PFSK-1 (cell line): ENCODE measurements at regions not wholly inside any gene's neighbourhood (a gene's known extent, or its start where the extent isn't known, plus 50 kb on each side); places are given as distances from the start of the nearest gene placed in this dataset.

Experiments used
- FOXP2 ChIP-seq: optimal IDR thresholded peaks from 2 replicates; pipeline ENCODE3; 2011; ENCODE audit warnings: borderline replicate concordance, control low read depth, inconsistent platforms; ENCODE audit not compliant: insufficient read depth; ENCODE audit errors: extremely low read length, extremely low read depth
- POLR2AphosphoS5 ChIP-seq: IDR thresholded peaks from 2 replicates; pipeline ENCODE4 v1.6.1; 2012; ENCODE audit warnings: low read depth, mild to moderate bottlenecking, control low read depth, low read length, moderate library complexity
- REST ChIP-seq, 2 experiments: IDR thresholded peaks; 2 replicates each; pipeline versions ENCODE4 v1.6.1 to v1.8.0; 2011 to 2012; ENCODE audit warnings: low read depth in 2 of 2, low read length in 2 of 2, control low read depth in 1 of 2, inconsistent platforms in 1 of 2, mild to moderate bottlenecking in 1 of 2, moderate library complexity in 1 of 2; ENCODE audit not compliant: insufficient read depth in 1 of 2
- SIN3A ChIP-seq: IDR thresholded peaks from 2 replicates; pipeline ENCODE4 v1.6.1; 2012; ENCODE audit warnings: mild to moderate bottlenecking, low read length, moderate library complexity, borderline replicate concordance; ENCODE audit not compliant: insufficient read depth
- TAF1 ChIP-seq: IDR thresholded peaks from 2 replicates; pipeline ENCODE4 v1.6.1; 2012; ENCODE audit warnings: low read length, control low read depth, borderline replicate concordance; ENCODE audit not compliant: insufficient read depth

DNA sequence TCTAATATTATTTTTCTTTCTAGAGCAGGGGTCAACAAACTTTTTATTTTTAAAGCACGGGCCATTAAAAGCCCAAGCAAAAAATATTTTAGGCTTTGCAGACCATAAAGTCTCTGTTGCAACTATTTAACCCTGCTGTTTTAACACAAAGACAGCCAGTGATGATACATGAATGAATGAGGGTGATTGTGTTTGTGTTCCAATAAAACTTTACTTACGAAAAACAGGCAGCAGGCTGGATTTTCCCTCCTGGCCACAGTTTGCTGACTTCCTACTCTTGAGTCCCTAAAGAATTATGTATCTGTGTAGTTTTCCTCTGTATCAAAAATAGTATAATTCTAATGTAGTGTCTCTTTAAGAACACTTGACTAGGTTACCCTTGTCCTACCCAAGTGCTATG, 402.0 kb downstream of the ADCYAP1 start:
- no peak for TF ChIP-seq FOXP2
- TF ChIP-seq POLR2AphosphoS5 = no peak
- TF ChIP-seq SIN3A = no peak
- TF ChIP-seq TAF1 = no peak
- no peak for TF ChIP-seq REST (IDR thresholded peaks at IDR 0.05; ENCODE audit: insufficient read depth in 1 of 2, low read depth in 2 of 2, low read length in 2 of 2)

DNA sequence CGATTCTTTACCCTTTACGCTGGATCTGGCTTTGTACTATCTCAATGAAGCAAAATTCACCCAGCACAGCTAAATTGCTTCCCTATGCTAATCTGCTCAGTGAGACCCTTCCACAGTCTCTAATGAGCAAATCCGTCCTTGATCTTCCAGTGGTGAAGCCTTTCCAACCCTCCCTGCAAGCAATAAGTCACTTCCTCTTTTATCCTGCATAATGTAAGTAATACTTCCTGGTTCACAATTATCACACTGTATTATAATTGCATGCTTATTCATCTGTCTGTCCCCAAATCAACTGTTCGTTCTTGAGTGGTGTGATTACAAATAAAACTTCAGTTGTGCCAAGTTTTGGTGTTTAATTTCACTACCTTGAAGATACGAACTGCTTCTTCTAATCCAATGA, 404.0 kb downstream of the ADCYAP1 start:
- no peak for TF ChIP-seq POLR2AphosphoS5
- TF ChIP-seq REST (IDR thresholded peaks at IDR 0.05; ENCODE audit: insufficient read depth in 1 of 2, low read depth in 2 of 2, low read length in 2 of 2) = no peak
- no peak for TF ChIP-seq FOXP2
- TF ChIP-seq SIN3A = no peak
- no peak for TF ChIP-seq TAF1

DNA sequence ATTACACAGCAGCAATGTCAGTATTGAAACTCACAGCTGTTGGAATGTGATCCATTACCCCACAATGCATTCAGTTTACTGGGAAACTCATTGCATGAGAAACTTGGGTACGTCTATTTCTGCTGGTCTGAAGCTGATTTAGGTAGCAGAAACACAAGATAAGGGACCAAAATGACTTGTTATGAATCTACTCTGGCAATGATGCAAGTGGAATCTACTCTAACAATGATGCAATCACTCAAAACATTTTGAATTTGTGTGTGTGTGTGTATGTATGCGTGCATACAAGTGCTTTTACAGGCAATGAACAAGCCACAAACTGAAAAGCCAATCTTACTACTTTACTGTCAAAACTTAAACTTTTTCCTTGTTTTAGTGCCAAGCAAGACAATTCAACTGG, 406.7 kb downstream of the ADCYAP1 start:
- TF ChIP-seq REST (IDR thresholded peaks at IDR 0.05; ENCODE audit: insufficient read depth in 1 of 2, low read depth in 2 of 2, low read length in 2 of 2) = no peak

GRCh38 chr18:1350931-1351450, 446.3 kb downstream of the ADCYAP1 start:
- TF ChIP-seq TAF1 (no peak), SIN3A (no peak)

GRCh38 chr18:1353025-1353424, 448.4 kb downstream of the ADCYAP1 start:
- no peak for TF ChIP-seq TAF1
- TF ChIP-seq FOXP2 = no peak
- no peak for TF ChIP-seq POLR2AphosphoS5
- TF ChIP-seq SIN3A = no peak
- TF ChIP-seq REST (IDR thresholded peaks at IDR 0.05; ENCODE audit: insufficient read depth in 1 of 2, low read depth in 2 of 2, low read length in 2 of 2) = no peak
